Panc1 (cell line): ENCODE measurements at regions not wholly inside any gene's neighbourhood (a gene's known extent, or its start where the extent isn't known, plus 50 kb on each side); places are given as distances from the start of the nearest gene placed in this dataset.

Experiments
- ATAC-seq: fragments of 200-7000 bp; cut with Tn5 transposase; 2 replicates; pipeline ENCODE4 v1.9.1; 2020; ENCODE audit warnings: mild to moderate bottlenecking, moderate library complexity
- BruUV-seq: library from RNA; stranded (reverse); fragments of 400-500 nt; replicated peaks from 2 replicates; lab custom pipeline; 2021; lab: Mats Ljungman, UMichigan
- CTCF ChIA-PET: fragments of 300-600 bp; sonication (Branson Sonifier 250); formaldehyde crosslinking; loops from one replicate; lab custom pipeline; 2022; ENCODE audit warnings: antibody characterized with exemption; lab: Charles Lee
- POLR2A ChIA-PET: fragments of 300-600 bp; sonication (Branson Sonifier 250); formaldehyde crosslinking; loops from one replicate; lab custom pipeline; 2022; ENCODE audit warnings: antibody characterized with exemption; lab: Charles Lee
- DNase-seq: peaks from one replicate; pipeline ENCODE4 v3.0.0-alpha.2; 2010; ENCODE audit warnings: low read depth, low spot score
- H3K27ac ChIP-seq: 2 replicates; pipeline ENCODE4 v1.5.1; 2011; ENCODE audit warnings: mild to moderate bottlenecking, low read length, inconsistent platforms
- H3K27me3 ChIP-seq: fragments of 200-500 bp; sonication (Bioruptor generic); 2 replicates; pipeline ENCODE4 v1.6.0; 2014; ENCODE audit warnings: low read length, inconsistent platforms; ENCODE audit not compliant: control insufficient read depth, insufficient read depth
- H3K36me3 ChIP-seq: fragments of 200-500 bp; sonication (Bioruptor generic); 2 replicates; pipeline ENCODE4 v1.5.1; 2014; ENCODE audit warnings: inconsistent platforms, mild to moderate bottlenecking, low read length, moderate library complexity; ENCODE audit not compliant: control insufficient read depth, insufficient read depth
- H3K4me1 ChIP-seq: 2 replicates; pipeline ENCODE4 v1.5.1; 2011; ENCODE audit warnings: inconsistent platforms, mild to moderate bottlenecking, low read length, moderate library complexity; ENCODE audit not compliant: control insufficient read depth, insufficient read depth
- H3K4me3 ChIP-seq, 2 experiments: 2 replicates each; pipeline ENCODE4 v1.5.1; 2011 to 2012; ENCODE audit warnings: low read depth in 2 of 2, low read length in 2 of 2, mild to moderate bottlenecking in 2 of 2, inconsistent platforms in 1 of 2, moderate library complexity in 1 of 2
- H3K9me3 ChIP-seq: fragments of 200-500 bp; sonication (Bioruptor generic); 2 replicates; pipeline ENCODE4 v1.5.1; 2014; ENCODE audit warnings: low read depth, mild to moderate bottlenecking, inconsistent platforms, low read length, moderate library complexity; ENCODE audit not compliant: control insufficient read depth, insufficient read depth
- POLR2AphosphoS5 ChIP-seq: IDR thresholded peaks from 2 replicates; pipeline ENCODE4 v1.6.1; 2012; ENCODE audit warnings: mild to moderate bottlenecking, low read depth, low read length, moderate library complexity
- SIN3A ChIP-seq: IDR thresholded peaks from 2 replicates; pipeline ENCODE4 v1.6.1; 2012; ENCODE audit warnings: low read depth, mild to moderate bottlenecking, low read length, moderate library complexity, borderline replicate concordance; ENCODE audit not compliant: insufficient read depth
- TCF7L2 ChIP-seq: IDR thresholded peaks from 2 replicates; pipeline ENCODE4 v1.6.1; 2011; ENCODE audit warnings: mild to moderate bottlenecking, low read depth, low read length, inconsistent platforms
- in situ Hi-C: cut with HindIII; loops from 2 replicates; pipeline ENCODE4 v1.10.0; 2016; ENCODE audit warnings: low sequenced_read_pairs, low pct_unique_long_range_greater_than_20kb
- intact Hi-C: fragments of 100-400 bp; cut with micrococcal nuclease; formaldehyde crosslinking; loops from one replicate; pipeline ENCODE4 v1.10.0; 2022; ENCODE audit not compliant: unreplicated experiment
- TF ChIP-seq, protein P1 (sequence below), 2 experiments: IDR thresholded peaks; 2 replicates each; pipeline ENCODE4 v1.6.1; 2011 to 2012; ENCODE audit warnings: low read depth in 2 of 2, control low read depth in 1 of 2, low read length in 1 of 2, mild to moderate bottlenecking in 1 of 2, moderate library complexity in 1 of 2; ENCODE audit not compliant: insufficient read depth in 1 of 2
- TF ChIP-seq, protein P2 (sequence below): fragments of 450-650 bp; IDR thresholded peaks from 2 replicates; pipeline ENCODE4 v1.5.1; 2017; ENCODE audit warnings: mild to moderate bottlenecking

DNA sequence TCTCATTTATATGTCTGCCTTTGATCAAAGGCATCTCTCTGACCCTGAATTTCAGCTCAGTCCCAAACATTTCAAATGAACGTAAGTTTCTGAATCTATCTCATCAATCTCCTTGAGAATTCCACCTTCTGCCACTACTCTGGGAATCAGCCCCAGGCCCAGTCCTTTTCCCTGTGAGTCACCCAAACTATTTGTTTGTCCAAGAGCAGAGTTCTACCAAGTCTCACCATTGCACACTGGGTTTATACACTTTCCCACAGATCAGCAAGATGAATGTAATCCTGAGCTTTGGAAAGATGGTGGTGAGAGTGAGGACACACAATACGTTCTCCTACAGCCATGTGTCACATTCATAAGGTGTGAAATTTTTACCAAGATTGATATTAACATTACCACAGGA lies 251.3 kb upstream of the VWC2 start:
- ATAC-seq (no peak), DNase-seq (no peak)
- BruUV-seq, result no TSS peak
- TF ChIP-seq POLR2AphosphoS5 (no peak), TCF7L2 (no peak), SIN3A (no peak)
- TF ChIP-seq, protein P1, sequence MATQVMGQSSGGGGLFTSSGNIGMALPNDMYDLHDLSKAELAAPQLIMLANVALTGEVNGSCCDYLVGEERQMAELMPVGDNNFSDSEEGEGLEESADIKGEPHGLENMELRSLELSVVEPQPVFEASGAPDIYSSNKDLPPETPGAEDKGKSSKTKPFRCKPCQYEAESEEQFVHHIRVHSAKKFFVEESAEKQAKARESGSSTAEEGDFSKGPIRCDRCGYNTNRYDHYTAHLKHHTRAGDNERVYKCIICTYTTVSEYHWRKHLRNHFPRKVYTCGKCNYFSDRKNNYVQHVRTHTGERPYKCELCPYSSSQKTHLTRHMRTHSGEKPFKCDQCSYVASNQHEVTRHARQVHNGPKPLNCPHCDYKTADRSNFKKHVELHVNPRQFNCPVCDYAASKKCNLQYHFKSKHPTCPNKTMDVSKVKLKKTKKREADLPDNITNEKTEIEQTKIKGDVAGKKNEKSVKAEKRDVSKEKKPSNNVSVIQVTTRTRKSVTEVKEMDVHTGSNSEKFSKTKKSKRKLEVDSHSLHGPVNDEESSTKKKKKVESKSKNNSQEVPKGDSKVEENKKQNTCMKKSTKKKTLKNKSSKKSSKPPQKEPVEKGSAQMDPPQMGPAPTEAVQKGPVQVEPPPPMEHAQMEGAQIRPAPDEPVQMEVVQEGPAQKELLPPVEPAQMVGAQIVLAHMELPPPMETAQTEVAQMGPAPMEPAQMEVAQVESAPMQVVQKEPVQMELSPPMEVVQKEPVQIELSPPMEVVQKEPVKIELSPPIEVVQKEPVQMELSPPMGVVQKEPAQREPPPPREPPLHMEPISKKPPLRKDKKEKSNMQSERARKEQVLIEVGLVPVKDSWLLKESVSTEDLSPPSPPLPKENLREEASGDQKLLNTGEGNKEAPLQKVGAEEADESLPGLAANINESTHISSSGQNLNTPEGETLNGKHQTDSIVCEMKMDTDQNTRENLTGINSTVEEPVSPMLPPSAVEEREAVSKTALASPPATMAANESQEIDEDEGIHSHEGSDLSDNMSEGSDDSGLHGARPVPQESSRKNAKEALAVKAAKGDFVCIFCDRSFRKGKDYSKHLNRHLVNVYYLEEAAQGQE (IDR thresholded peaks at IDR 0.05; ENCODE audit: insufficient read depth in 1 of 2, low read depth in 2 of 2, low read length in 1 of 2), result no peak
- TF ChIP-seq, protein P2, sequence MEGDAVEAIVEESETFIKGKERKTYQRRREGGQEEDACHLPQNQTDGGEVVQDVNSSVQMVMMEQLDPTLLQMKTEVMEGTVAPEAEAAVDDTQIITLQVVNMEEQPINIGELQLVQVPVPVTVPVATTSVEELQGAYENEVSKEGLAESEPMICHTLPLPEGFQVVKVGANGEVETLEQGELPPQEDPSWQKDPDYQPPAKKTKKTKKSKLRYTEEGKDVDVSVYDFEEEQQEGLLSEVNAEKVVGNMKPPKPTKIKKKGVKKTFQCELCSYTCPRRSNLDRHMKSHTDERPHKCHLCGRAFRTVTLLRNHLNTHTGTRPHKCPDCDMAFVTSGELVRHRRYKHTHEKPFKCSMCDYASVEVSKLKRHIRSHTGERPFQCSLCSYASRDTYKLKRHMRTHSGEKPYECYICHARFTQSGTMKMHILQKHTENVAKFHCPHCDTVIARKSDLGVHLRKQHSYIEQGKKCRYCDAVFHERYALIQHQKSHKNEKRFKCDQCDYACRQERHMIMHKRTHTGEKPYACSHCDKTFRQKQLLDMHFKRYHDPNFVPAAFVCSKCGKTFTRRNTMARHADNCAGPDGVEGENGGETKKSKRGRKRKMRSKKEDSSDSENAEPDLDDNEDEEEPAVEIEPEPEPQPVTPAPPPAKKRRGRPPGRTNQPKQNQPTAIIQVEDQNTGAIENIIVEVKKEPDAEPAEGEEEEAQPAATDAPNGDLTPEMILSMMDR, result no peak
- ChIA-PET CTCF (no interaction called here), POLR2A (no interaction called here)
- no peaks in the 10 kb centered on the region for H3K27me3 ChIP-seq
- peaks cover 5% of the 10 kb centered on the region; the same call in 1 of the 2 replicates for H3K9me3 ChIP-seq
- H3K4me1 ChIP-seq, result no peaks in the 10 kb centered on the region
- no peaks in the 10 kb centered on the region for H3K36me3 ChIP-seq
- no peak overlapping the region for H3K4me3 ChIP-seq
- no peak overlapping the region for H3K27ac ChIP-seq
- intact Hi-C loops (no loop called here), in situ Hi-C loops (no loop called here)

DNA sequence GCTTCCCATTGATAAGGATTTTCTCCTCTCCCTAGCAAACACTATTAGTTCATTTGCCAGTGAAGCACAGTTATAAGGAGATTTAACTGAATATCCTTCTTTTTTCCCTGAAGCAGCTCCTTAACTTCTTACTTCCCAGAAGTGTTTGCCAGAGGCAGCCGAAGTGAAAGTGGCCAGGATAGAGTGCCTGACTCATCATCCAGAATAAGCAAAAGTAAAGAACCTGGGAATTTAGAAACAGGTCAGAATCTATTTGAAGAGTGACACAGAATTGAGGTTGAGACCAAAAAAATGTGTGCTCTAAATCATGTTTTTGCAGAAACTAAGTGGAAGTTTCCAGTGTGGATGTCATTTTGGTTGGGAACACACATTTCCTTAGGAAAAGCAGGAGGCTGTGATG lies 249.6 kb upstream of the VWC2 start:
- TF ChIP-seq, protein P2, result no peak
- TF ChIP-seq, protein P1 (IDR thresholded peaks at IDR 0.05; ENCODE audit: insufficient read depth in 1 of 2, low read depth in 2 of 2, low read length in 1 of 2), result no peak
- TF ChIP-seq POLR2AphosphoS5, result no peak
- no peak for TF ChIP-seq TCF7L2
- H3K4me3 ChIP-seq, result no peak overlapping the region
- BruUV-seq, result no TSS peak
- H3K9me3 ChIP-seq, result no peaks in the 10 kb centered on the region
- no peak for DNase-seq
- in situ Hi-C loops, result no loop called here
- ChIA-PET CTCF (no interaction called here), POLR2A (no interaction called here)
- no peak overlapping the region for H3K27ac ChIP-seq
- no peaks in the 10 kb centered on the region for H3K4me1 ChIP-seq
- intact Hi-C loops, result no loop called here
- ATAC-seq, result no peak
- H3K27me3 ChIP-seq, result no peaks in the 10 kb centered on the region
- no peaks in the 10 kb centered on the region for H3K36me3 ChIP-seq
